OCI-LY3 (cell line): ENCODE measurements at regions not wholly inside any gene's neighbourhood (a gene's known extent, or its start where the extent isn't known, plus 50 kb on each side); places are given as distances from the start of the nearest gene placed in this dataset.

Experiments used
- H2AFZ ChIP-seq: fragments of 200-600, 300-600 bp; shearing (Covaris generic); 2 replicates; pipeline ENCODE4 v1.6.0; 2014; ENCODE audit warnings: antibody characterized with exemption, low read depth, low read length
- H3K27ac ChIP-seq: fragments of 200-600, 300-600 bp; sonication (generic); 2 replicates; pipeline ENCODE4 v1.5.1; 2014; ENCODE audit warnings: mild to moderate bottlenecking, low read length, moderate library complexity, mixed read lengths
- H3K27me3 ChIP-seq: fragments of 200-600, 300-600 bp; sonication (generic); 2 replicates; pipeline ENCODE4 v1.6.1; 2014; ENCODE audit warnings: low read depth, low read length, mixed read lengths
- H3K36me3 ChIP-seq: fragments of 200-600, 300-600 bp; sonication (generic); replicated peaks from 2 replicates; pipeline ENCODE3; 2014; ENCODE audit warnings: low read depth, low read length, mixed read lengths
- H3K4me1 ChIP-seq: fragments of 300-600, 200-600 bp; sonication (generic); 2 replicates; pipeline ENCODE4 v1.6.1; 2014; ENCODE audit warnings: low read length, mixed read lengths
- H3K4me2 ChIP-seq: fragments of 200-600, 300-600 bp; sonication (generic); 2 replicates; pipeline ENCODE4 v1.6.1; 2014; ENCODE audit warnings: low read length, mixed read lengths
- H3K4me3 ChIP-seq: fragments of 300-600, 200-600 bp; sonication (generic); 2 replicates; pipeline ENCODE4 v1.5.1; 2014; ENCODE audit warnings: antibody characterized with exemption, mild to moderate bottlenecking, low read length, moderate library complexity
- H3K79me2 ChIP-seq: fragments of 300-600, 200-600 bp; shearing (Covaris generic); 2 replicates; pipeline ENCODE4 v1.6.1; 2014; ENCODE audit warnings: mild to moderate bottlenecking, low read length, mixed read lengths
- H3K9ac ChIP-seq: fragments of 300-600, 200-600 bp; shearing (Covaris generic); 2 replicates; pipeline ENCODE4 v1.6.0; 2014; ENCODE audit warnings: mild to moderate bottlenecking, low read length, moderate library complexity
- H3K9me3 ChIP-seq: fragments of 200-600, 300-600 bp; shearing (Covaris generic); 2 replicates; pipeline ENCODE4 v1.6.1; 2014; ENCODE audit warnings: low read length, mixed read lengths; ENCODE audit not compliant: insufficient read depth
- H4K20me1 ChIP-seq: fragments of 200-600, 300-600 bp; sonication (generic); 2 replicates; pipeline ENCODE4 v1.6.1; 2016; ENCODE audit warnings: low read length, mixed read lengths; ENCODE audit not compliant: insufficient read depth
- CTCF ChIP-seq: fragments of 200-600, 300-600 bp; sonication (generic); IDR thresholded peaks from 2 replicates; pipeline ENCODE4 v1.5.1; 2014; ENCODE audit warnings: antibody characterized with exemption, low read length, low read depth
- EZH2phosphoT487 ChIP-seq: fragments of 200-600 bp; shearing (Covaris generic); IDR thresholded peaks from 2 replicates; pipeline ENCODE4 v1.6.1; 2018; ENCODE audit warnings: antibody characterized with exemption, mixed run types, low read depth

- Histone ChIP-seq H4K20me1 (no peaks in the 10 kb centered on the region), H3K36me3 (no peaks in the 10 kb centered on the region), H2AFZ (no peak overlapping the region), H3K9ac (no peak overlapping the region), H3K4me2 (no peak overlapping the region), H3K27ac (no peak overlapping the region), H3K79me2 (no peaks in the 10 kb centered on the region), H3K4me3 (no peak overlapping the region), H3K9me3 (no peaks in the 10 kb centered on the region), H3K27me3 (no peaks in the 10 kb centered on the region), H3K4me1 (no peaks in the 10 kb centered on the region)
- TF ChIP-seq EZH2phosphoT487 (no peak), CTCF (no peak)
Observed at GRCh38 chr10:47098238-47098637, 187.0 kb downstream of the PTPN20 start.

- Histone ChIP-seq H3K9ac (no peak overlapping the region), H4K20me1 (no peaks in the 10 kb centered on the region), H3K4me1 (no peaks in the 10 kb centered on the region), H3K4me3 (no peak overlapping the region), H3K79me2 (no peaks in the 10 kb centered on the region), H3K27ac (no peak overlapping the region), H2AFZ (no peak overlapping the region), H3K4me2 (no peak overlapping the region), H3K9me3 (no peaks in the 10 kb centered on the region), H3K36me3 (no peaks in the 10 kb centered on the region), H3K27me3 (no peaks in the 10 kb centered on the region)
- no peak for TF ChIP-seq EZH2phosphoT487
- TF ChIP-seq CTCF, result no peak
Observed at GRCh38 chr10:47098964-47099363, 187.7 kb downstream of the PTPN20 start.

GRCh38 chr10:47099474-47099873, 188.2 kb downstream of the PTPN20 start:
- H3K27ac ChIP-seq, result no peak overlapping the region
- no peak overlapping the region for H2AFZ ChIP-seq
- H3K9me3 ChIP-seq, result no peaks in the 10 kb centered on the region
- no peaks in the 10 kb centered on the region for H4K20me1 ChIP-seq
- no peaks in the 10 kb centered on the region for H3K79me2 ChIP-seq
- H3K27me3 ChIP-seq, result no peaks in the 10 kb centered on the region
- no peak overlapping the region for H3K4me2 ChIP-seq
- no peak overlapping the region for H3K4me3 ChIP-seq
- no peaks in the 10 kb centered on the region for H3K36me3 ChIP-seq
- no peak overlapping the region for H3K9ac ChIP-seq
- no peaks in the 10 kb centered on the region for H3K4me1 ChIP-seq
- TF ChIP-seq CTCF (no peak), EZH2phosphoT487 (no peak)

- Histone ChIP-seq H3K27ac (no peak overlapping the region), H3K9ac (no peak overlapping the region), H2AFZ (no peak overlapping the region), H4K20me1 (no peaks in the 10 kb centered on the region), H3K9me3 (no peaks in the 10 kb centered on the region), H3K79me2 (no peaks in the 10 kb centered on the region), H3K27me3 (no peaks in the 10 kb centered on the region), H3K4me3 (no peak overlapping the region), H3K4me2 (no peak overlapping the region), H3K4me1 (no peaks in the 10 kb centered on the region), H3K36me3 (no peaks in the 10 kb centered on the region)
- TF ChIP-seq CTCF (no peak), EZH2phosphoT487 (no peak)
Observed at GRCh38 chr10:47101196-47101595, 190.0 kb downstream of the PTPN20 start.
